ENCODE measurements at regions not wholly inside any gene's neighbourhood (a gene's known extent, or its start where the extent isn't known, plus 50 kb on each side); places are given as distances from the start of the nearest gene placed in this dataset.

DNA sequence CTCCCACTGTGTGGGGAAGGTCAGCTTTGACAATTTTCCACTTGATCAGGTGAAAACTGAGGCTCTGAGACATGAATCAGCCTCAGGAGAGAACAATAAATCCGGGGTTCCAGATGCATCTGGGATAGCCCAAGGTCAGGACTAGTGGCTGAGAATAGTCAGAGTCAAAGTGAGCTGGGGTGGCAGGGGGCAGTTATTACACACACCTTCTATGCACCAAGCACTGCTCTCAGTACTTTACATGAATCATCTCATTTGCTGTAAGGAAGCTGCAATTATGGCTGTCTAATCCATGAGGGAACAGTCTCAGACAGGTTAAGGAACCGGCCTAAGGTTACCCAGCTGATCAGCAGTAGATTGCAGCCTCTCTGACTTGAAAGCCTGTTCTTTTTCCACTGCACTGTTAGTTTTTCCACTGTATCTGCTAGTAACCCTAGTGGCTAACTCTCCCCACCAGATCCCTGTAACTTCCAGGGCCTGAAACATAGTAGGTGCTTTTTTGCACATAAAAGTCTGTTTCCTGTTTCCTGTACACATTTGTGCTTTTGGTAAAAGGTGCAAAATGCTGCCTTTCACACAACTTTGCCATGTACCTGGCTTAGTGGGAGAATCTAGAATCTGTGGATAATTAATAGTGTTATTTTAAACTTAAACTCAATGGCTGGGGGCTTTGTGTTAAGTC, 125.9 kb downstream of the EMX2 start:
- TF ChIP-seq, protein P1, sequence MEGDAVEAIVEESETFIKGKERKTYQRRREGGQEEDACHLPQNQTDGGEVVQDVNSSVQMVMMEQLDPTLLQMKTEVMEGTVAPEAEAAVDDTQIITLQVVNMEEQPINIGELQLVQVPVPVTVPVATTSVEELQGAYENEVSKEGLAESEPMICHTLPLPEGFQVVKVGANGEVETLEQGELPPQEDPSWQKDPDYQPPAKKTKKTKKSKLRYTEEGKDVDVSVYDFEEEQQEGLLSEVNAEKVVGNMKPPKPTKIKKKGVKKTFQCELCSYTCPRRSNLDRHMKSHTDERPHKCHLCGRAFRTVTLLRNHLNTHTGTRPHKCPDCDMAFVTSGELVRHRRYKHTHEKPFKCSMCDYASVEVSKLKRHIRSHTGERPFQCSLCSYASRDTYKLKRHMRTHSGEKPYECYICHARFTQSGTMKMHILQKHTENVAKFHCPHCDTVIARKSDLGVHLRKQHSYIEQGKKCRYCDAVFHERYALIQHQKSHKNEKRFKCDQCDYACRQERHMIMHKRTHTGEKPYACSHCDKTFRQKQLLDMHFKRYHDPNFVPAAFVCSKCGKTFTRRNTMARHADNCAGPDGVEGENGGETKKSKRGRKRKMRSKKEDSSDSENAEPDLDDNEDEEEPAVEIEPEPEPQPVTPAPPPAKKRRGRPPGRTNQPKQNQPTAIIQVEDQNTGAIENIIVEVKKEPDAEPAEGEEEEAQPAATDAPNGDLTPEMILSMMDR (IDR thresholded peaks at IDR 0.05; ENCODE audit: insufficient read depth, low read depth, low read length, missing control alignments) = no peak
- no peak for DNase-seq (ENCODE audit: low read depth)
- H3K4me3 ChIP-seq (ENCODE audit: low read depth, low read length) = no peak overlapping the region

DNA sequence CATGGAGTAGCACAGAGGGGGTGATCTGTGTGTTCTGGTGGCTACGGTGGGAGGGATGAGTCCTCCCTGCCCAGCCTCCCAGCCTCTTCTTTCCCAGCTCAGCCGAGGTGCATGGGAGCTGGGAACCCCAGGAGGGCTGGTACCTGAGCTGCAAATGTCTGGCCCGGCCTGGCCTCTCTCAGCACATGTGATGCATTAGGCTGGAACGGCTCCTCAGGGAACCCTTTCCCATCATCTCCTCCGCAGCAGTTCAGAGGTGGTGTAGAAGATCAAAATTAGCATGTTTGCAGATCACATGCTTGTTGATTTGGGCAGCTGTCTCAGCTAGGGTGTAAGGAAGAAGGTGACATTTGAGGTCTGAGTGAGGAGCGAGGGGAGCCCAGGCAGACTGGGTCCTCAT, 126.6 kb downstream of the EMX2 start:
- no peak for DNase-seq (ENCODE audit: low read depth)
- H3K4me3 ChIP-seq (ENCODE audit: low read depth, low read length) = no peak overlapping the region
- TF ChIP-seq, protein P1 (IDR thresholded peaks at IDR 0.05; ENCODE audit: insufficient read depth, low read depth, low read length, missing control alignments) = no peak

DNA sequence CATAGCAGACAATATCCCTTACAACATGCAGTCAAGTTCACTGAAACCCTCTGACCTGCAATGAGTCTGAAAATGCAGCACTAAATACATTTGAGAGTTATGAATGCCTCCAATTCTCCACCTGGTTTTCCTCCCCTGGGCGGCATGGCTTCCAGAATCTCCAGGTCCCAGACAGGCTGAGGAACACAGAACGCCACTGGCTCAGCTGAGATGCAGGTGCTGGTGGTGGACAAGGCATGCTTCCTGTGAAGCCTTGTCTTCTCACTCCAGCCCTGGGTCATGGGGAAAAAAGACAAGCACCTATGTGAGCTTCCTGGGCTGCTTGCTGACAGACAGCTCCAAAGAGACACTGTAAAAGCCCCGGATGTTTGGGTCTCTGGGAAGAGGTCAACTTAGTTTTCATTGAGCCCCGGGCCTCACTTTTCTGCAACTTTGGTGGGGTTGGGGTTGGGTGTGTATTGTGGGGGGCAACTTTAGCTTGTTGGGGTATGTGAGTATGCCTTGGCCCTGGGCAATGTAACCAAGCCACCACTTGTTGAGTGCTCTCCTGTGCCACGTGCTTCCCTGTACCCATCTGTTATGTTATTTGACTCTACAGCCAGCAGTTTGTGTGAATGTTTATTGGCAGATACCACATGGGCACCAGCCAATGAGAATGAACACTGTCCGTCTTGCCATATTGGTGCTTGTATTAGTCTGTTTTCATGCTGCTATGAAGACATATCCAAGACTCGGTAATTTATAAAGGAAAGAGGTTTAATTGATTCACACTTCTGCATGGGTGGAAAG, 127.8 kb downstream of the EMX2 start:
- no peak for DNase-seq (ENCODE audit: low read depth)
- TF ChIP-seq, protein P1 (IDR thresholded peaks at IDR 0.05; ENCODE audit: insufficient read depth, low read depth, low read length, missing control alignments) = no peak
- no peak overlapping the region for H3K4me3 ChIP-seq (ENCODE audit: low read depth, low read length)

DNA sequence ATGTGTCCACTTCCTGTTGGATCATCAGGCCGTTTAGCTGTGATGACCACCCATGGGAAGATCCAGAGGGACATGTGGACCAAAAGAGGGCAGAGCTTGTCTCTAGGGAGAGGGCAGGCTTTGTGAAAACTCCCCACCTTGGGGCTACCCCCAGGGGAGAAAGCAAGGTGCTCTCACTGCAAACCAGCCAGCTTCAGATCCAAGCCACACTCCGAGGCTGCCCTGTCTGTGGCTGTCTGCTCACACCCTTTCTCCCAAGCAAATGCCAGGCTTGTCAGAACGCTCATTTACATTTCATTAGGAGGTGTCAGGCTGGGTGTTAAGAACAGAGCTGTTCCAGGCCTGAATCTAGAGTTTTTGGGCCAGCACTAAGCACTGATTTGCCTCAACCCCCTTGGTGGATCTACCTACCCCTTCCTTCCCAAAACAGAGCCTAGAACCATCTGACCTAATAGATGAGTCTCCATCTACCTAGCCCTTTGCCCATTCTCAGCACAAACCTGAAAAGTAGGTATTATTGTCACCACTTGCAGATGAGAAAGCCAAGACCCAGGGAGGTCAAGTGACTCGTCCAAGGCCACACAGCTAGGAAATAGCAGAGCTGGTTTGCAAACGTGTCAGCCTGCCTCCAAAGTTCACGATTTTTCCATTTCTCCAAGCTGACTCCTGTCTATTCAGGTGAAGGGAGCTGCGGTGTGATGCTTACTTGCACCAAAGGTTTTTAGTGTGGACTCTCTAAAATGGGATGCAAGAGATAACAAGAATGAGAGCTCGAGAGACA, 130.9 kb downstream of the EMX2 start:
- no peak for DNase-seq (ENCODE audit: low read depth)
- TF ChIP-seq, protein P1 (IDR thresholded peaks at IDR 0.05; ENCODE audit: insufficient read depth, low read depth, low read length, missing control alignments) = no peak
- no peak overlapping the region for H3K4me3 ChIP-seq (ENCODE audit: low read depth, low read length)

DNA sequence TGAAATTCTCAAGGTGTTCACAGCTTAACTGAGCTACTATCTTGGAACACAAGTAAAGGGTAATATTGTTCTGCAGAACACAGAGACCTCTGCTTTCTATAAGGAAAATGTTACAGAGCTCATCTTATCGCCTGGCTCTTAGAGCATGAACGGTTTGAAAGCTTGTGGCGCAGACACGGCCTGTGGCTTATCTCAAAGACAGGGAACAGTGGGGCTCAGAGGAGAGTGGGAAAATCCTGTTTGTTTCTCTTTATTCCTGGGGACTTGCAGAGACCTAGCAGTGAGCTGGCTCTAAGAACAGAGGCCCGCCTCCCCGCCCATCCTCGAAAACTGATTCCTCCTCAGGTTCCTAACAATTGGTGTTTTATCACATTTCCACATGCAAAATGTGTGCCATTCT, 131.7 kb downstream of the EMX2 start:
- TF ChIP-seq, protein P1 (IDR thresholded peaks at IDR 0.05; ENCODE audit: insufficient read depth, low read depth, low read length, missing control alignments) = no peak
- H3K4me3 ChIP-seq (ENCODE audit: low read depth, low read length) = no peak overlapping the region
- no peak for DNase-seq (ENCODE audit: low read depth)

DNA sequence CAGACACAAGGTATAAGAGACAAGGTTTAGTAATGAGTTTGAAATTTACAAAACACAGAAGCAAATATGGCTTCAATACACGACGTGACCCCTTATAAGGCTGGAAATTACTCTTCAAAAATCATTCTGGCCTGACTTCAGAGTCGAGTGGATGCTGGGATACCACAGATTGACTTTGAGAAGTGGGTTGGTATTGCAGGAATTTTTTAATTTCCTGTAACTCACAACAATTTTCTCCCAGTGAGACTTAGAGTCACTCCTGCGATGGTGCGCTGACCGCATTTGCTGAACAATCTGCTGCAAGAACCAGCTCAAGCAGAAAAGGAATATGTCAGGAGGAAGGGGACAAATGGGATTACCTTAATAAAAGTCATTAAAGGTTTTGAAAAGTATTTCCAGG, 132.1 kb downstream of the EMX2 start:
- no peak for DNase-seq (ENCODE audit: low read depth)
- TF ChIP-seq, protein P1 (IDR thresholded peaks at IDR 0.05; ENCODE audit: insufficient read depth, low read depth, low read length, missing control alignments) = no peak
- no peak overlapping the region for H3K4me3 ChIP-seq (ENCODE audit: low read depth, low read length)

All from GM12865 (cell line).